ENCODE measurements at regions not wholly inside any gene's neighbourhood (a gene's known extent, or its start where the extent isn't known, plus 50 kb on each side); places are given as distances from the start of the nearest gene placed in this dataset.

- 89 to 90% methylated on average over 3 of the region's 3 CpGs for WGBS, 2 donors
- Histone ChIP-seq H3K9me3 (peaks cover 0 to 9% (median 0%) of the 10 kb centered on the region in 4 donors), H3K27ac (no peak overlapping the region), H3K27me3 (no peaks in the 10 kb centered on the region), H3K36me3 (no peaks in the 10 kb centered on the region), H3K4me3 (no peak overlapping the region), H3K4me1 (no peaks in the 10 kb centered on the region)
- no peak for DNase-seq
- no peak for ATAC-seq (ENCODE audit: low FRiP score in 2 of 2)
- no peak for TF ChIP-seq POLR2A (IDR thresholded peaks at IDR 0.05)
- TF ChIP-seq POLR2AphosphoS5 (IDR thresholded peaks at IDR 0.05), result no peak
- TF ChIP-seq EP300 (IDR thresholded peaks at IDR 0.05), result no peak
- TF ChIP-seq CTCF (IDR thresholded peaks at IDR 0.05), result no peak
These were observed 470.3 kb downstream of the PTPRC start for GRCh38 chr1:199109160-199109559.

DNA sequence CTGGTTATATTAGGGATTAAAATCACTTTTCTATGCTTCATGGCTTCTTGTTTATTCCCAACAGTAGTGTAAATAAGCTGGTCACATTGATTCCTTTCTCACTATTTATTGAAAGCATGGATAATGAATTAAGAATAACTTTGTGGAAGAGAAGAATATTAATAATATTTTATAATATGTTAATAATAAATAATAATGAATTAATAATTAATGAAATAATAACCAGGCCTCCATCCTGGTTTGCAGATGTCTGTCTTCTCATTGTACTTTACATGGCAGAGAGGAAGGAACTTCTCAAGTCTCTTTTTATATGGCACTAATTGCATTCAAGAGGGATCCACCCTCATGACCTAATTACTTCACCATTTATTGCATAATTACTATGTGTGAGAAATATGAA is 473.5 kb downstream of the PTPRC start:
- ATAC-seq (ENCODE audit: low FRiP score in 2 of 2) (no peak), DNase-seq (no peak)
- Histone ChIP-seq H3K27ac (no peak overlapping the region), H3K36me3 (no peaks in the 10 kb centered on the region), H3K9me3 (peaks cover 0 to 5% (median 0%) of the 10 kb centered on the region in 4 donors), H3K4me1 (no peaks in the 10 kb centered on the region), H3K4me3 (no peak overlapping the region), H3K27me3 (no peaks in the 10 kb centered on the region)
- TF ChIP-seq POLR2AphosphoS5 (IDR thresholded peaks at IDR 0.05) (no peak), POLR2A (IDR thresholded peaks at IDR 0.05) (no peak)

DNA sequence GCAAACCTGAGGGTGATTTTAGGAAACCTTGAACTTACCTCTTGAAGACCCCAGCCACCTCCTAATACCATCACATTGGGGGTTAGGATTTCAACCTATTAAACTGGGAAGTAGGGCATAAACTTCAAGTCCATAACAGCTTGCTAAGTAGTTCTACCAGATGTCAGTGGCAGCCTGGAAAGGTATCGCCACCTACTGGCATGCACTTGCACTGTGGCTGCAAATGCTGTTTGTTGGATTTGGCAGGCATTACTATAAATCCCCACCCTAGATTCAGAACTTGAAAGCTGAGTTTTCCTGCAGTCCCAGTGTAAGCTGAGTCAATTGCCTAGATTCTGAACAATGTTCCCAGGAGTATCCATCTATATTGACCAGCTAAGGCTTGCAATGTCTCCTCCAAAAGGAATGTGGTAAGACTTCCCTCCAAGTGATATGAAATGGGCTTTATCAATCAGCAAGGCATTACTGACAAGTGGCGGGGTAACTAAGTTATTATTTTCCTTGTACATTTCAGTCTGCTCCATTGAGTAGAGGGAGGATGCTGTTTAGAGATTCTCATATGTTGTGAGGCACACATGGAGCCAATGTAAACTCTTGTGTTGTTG is 474.5 kb downstream of the PTPRC start:
- no peaks in the 10 kb centered on the region for H3K27me3 ChIP-seq
- no peaks in the 10 kb centered on the region for H3K4me1 ChIP-seq
- no peak overlapping the region for H3K4me3 ChIP-seq
- no peaks in the 10 kb centered on the region for H3K36me3 ChIP-seq
- TF ChIP-seq CTCF (IDR thresholded peaks at IDR 0.05), result peak; percentile 55 to 78 (median 69)
- no peak for TF ChIP-seq POLR2A (IDR thresholded peaks at IDR 0.05)
- TF ChIP-seq EP300 (IDR thresholded peaks at IDR 0.05), result no peak
- TF ChIP-seq POLR2AphosphoS5 (IDR thresholded peaks at IDR 0.05), result no peak
- H3K27ac ChIP-seq, result no peak overlapping the region
- ATAC-seq (ENCODE audit: low FRiP score in 2 of 2) (peak; percentile 34 to 56), DNase-seq (peak in 1 of 2 donors; percentile 70)
- peaks cover 0 to 5% (median 0%) of the 10 kb centered on the region in 4 donors for H3K9me3 ChIP-seq
- WGBS, 2 donors, result 83 to 90% methylated on average over 2 of the region's 2 CpGs

DNA sequence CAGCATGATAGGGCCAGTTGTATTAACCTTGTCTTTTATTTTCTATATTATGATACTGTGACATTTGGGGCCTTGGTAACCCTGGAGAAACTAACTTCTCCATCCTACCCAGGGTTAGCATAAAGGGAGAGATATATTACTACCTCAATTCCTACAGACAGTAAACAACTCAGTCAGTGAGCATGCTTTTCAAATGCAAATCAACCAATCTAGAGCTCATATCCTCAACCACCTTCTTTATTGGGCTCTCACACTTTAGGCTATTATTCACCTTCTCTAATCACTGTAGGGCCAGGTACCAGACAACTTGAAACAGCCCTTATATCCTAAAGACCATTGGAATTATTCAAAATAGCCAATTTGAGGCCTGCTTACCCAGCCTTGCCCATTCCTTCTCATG is 477.6 kb downstream of the PTPRC start:
- ATAC-seq (ENCODE audit: low FRiP score in 2 of 2), result no peak
- TF ChIP-seq POLR2A (IDR thresholded peaks at IDR 0.05), result no peak
- no peak for TF ChIP-seq EP300 (IDR thresholded peaks at IDR 0.05)
- TF ChIP-seq POLR2AphosphoS5 (IDR thresholded peaks at IDR 0.05), result no peak
- no peak for TF ChIP-seq CTCF (IDR thresholded peaks at IDR 0.05)
- H3K4me3 ChIP-seq, result no peak overlapping the region
- no peaks in the 10 kb centered on the region for H3K36me3 ChIP-seq
- no peak for DNase-seq
- H3K27ac ChIP-seq, result no peak overlapping the region
- H3K4me1 ChIP-seq, result no peaks in the 10 kb centered on the region
- H3K9me3 ChIP-seq, result peaks cover 0 to 5% (median 0%) of the 10 kb centered on the region in 4 donors
- no peaks in the 10 kb centered on the region for H3K27me3 ChIP-seq

DNA sequence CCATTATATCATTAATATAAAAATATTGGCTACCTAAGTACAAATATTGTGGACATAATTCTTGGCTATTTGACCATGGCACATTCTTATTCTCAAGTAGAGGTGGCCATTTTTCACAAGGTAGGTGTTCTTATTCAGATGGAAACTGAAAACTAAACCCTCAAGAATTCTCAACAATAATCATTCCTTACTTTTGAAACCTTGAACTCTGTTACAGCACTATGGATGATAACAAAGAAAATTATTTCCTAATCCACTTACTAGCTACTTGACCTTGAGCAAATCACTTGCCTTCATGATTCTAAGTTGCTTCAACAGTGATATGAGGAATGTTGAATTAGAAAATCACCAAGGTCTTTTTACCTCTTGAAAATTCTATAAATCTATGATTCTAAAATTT is 482.2 kb downstream of the PTPRC start:
- H3K27me3 ChIP-seq, result no peaks in the 10 kb centered on the region
- no peak for TF ChIP-seq POLR2AphosphoS5 (IDR thresholded peaks at IDR 0.05)
- no peak for TF ChIP-seq CTCF (IDR thresholded peaks at IDR 0.05)
- no peak for TF ChIP-seq EP300 (IDR thresholded peaks at IDR 0.05)
- no peak for TF ChIP-seq POLR2A (IDR thresholded peaks at IDR 0.05)
- no peak overlapping the region for H3K27ac ChIP-seq
- no peaks in the 10 kb centered on the region for H3K36me3 ChIP-seq
- DNase-seq (no peak), ATAC-seq (ENCODE audit: low FRiP score in 2 of 2) (no peak)
- no peak overlapping the region for H3K4me3 ChIP-seq
- no peaks in the 10 kb centered on the region for H3K9me3 ChIP-seq
- H3K4me1 ChIP-seq, result no peaks in the 10 kb centered on the region

All from upper lobe of left lung (tissue), 6 donors.